Type B pancreatic cell (in vitro differentiated cells): ENCODE measurements at regions not wholly inside any gene's neighbourhood (a gene's known extent, or its start where the extent isn't known, plus 50 kb on each side); places are given as distances from the start of the nearest gene placed in this dataset.

ENCODE experiments used
- DNase-seq: peaks from one replicate; pipeline ENCODE4 v3.0.0; 2021; ENCODE audit warnings: mixed read lengths; ENCODE audit not compliant: unreplicated experiment; ENCODE audit errors: extremely low spot score
- H3K27ac Mint-ChIP-seq: 2 replicates; pipeline ENCODE4 v1.8.0; 2021; ENCODE audit warnings: mild to moderate bottlenecking, mixed read lengths
- H3K27me3 Mint-ChIP-seq: 2 replicates; pipeline ENCODE4 v1.8.0; 2021; ENCODE audit warnings: mixed read lengths
- H3K36me3 Mint-ChIP-seq: 2 replicates; pipeline ENCODE4 v1.8.0; 2021; ENCODE audit warnings: mixed read lengths
- H3K4me1 Mint-ChIP-seq: one replicate; pipeline ENCODE4 v1.8.0; 2021; ENCODE audit warnings: mixed read lengths; ENCODE audit not compliant: unreplicated experiment
- H3K4me3 Mint-ChIP-seq: 2 replicates; pipeline ENCODE4 v1.8.0; 2021; ENCODE audit warnings: mild to moderate bottlenecking, mixed read lengths
- H3K9me3 Mint-ChIP-seq: 2 replicates; pipeline ENCODE4 v1.8.0; 2021; ENCODE audit warnings: mixed read lengths
- TF ChIP-seq, protein P1 (sequence below): fragments of 200-600 bp; sonication (generic); conservative IDR thresholded peaks from 2 replicates; pipeline ENCODE4 v1.5.0; 2021; ENCODE audit warnings: antibody characterized with exemption, mild to moderate bottlenecking

- peaks cover 11% of the 10 kb centered on the region for H3K4me1 Mint-ChIP-seq
Observed at GRCh38 chr13:74214321-74214720, 80.1 kb upstream of the KLF12 start.

DNA sequence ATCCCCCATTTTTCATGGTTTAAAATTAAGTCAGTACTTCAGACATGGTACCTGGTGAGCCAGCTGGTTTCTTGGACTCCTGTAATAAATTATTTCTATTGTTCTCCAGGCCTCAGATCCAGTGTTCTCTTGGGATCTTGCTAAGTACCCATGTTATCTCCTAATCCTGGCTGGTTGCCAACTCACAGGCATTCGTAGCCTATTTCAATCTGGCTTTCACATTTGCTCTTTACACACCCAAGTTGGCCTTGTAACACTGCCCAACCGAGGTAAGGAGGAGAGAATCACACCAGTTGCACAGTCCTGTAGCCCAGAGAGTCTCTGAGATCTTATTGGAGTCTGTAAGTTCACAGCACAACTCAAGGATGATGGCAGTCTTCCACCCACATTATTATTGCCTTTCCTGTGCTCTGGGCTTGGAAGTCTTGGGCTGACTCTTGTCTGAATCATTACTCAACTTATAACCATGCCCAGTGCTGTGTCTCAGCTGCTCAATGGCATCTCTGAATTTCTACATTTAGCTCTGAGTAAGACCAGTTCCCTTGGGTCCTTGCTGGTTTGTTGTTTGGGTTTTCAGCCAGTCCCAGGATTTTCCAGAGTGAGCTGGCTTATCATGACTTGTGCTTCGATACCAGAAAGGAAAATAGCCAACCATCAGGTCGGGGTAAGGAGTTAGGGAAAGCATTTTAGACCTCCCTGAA is 76.6 kb upstream of the KLF12 start:
- Mint-ChIP-seq H3K27ac (no peak overlapping the region), H3K4me1 (peaks cover 15% of the 10 kb centered on the region), H3K36me3 (no peaks in the 10 kb centered on the region), H3K9me3 (no peaks in the 10 kb centered on the region), H3K27me3 (no peaks in the 10 kb centered on the region), H3K4me3 (no peak overlapping the region)
- DNase-seq: no peak
- TF ChIP-seq, protein P1, sequence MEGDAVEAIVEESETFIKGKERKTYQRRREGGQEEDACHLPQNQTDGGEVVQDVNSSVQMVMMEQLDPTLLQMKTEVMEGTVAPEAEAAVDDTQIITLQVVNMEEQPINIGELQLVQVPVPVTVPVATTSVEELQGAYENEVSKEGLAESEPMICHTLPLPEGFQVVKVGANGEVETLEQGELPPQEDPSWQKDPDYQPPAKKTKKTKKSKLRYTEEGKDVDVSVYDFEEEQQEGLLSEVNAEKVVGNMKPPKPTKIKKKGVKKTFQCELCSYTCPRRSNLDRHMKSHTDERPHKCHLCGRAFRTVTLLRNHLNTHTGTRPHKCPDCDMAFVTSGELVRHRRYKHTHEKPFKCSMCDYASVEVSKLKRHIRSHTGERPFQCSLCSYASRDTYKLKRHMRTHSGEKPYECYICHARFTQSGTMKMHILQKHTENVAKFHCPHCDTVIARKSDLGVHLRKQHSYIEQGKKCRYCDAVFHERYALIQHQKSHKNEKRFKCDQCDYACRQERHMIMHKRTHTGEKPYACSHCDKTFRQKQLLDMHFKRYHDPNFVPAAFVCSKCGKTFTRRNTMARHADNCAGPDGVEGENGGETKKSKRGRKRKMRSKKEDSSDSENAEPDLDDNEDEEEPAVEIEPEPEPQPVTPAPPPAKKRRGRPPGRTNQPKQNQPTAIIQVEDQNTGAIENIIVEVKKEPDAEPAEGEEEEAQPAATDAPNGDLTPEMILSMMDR: no peak

More at GRCh38 chr13:74214321-74214720, 80.1 kb upstream of the KLF12 start:
- Mint-ChIP-seq H3K27me3 (no peaks in the 10 kb centered on the region), H3K27ac (no peak overlapping the region), H3K36me3 (no peaks in the 10 kb centered on the region), H3K9me3 (no peaks in the 10 kb centered on the region), H3K4me3 (no peak overlapping the region)
- TF ChIP-seq, protein P1: no peak
- DNase-seq: no peak

GRCh38 chr13:74206855-74207254 is 72.7 kb upstream of the KLF12 start:
- peaks cover 15% of the 10 kb centered on the region for H3K4me1 Mint-ChIP-seq
- TF ChIP-seq, protein P1: no peak
- H3K27ac Mint-ChIP-seq: no peak overlapping the region
- H3K36me3 Mint-ChIP-seq: no peaks in the 10 kb centered on the region
- no peak for DNase-seq
- no peak overlapping the region for H3K4me3 Mint-ChIP-seq
- H3K9me3 Mint-ChIP-seq: peaks cover 4% of the 10 kb centered on the region
- no peaks in the 10 kb centered on the region for H3K27me3 Mint-ChIP-seq

DNA sequence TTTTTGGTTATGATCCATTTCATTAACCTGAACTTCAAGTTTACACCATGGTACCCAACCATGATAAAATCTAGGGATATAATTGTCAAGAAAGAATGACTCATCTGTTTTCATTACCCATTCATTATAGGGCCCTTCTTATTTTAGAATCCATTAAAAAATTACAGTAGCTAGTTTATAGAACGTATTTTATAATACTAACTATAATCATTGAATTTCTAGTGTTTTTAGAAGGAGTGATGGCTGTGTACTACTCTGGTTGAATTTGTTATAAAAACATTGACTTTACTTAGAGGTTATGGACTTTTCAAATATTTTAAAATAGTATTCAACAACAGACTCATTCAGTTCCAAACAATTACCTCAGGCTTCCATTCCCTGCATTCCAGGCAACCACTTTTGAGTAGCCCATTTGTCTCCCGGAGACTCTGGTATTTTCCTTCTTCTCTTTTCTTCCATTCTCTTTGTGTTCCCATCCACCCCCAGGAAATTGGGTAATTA is 71.9 kb upstream of the KLF12 start:
- TF ChIP-seq, protein P1: no peak
- no peak for DNase-seq
- peaks cover 4% of the 10 kb centered on the region for H3K9me3 Mint-ChIP-seq
- no peaks in the 10 kb centered on the region for H3K36me3 Mint-ChIP-seq
- H3K4me3 Mint-ChIP-seq: no peak overlapping the region
- no peaks in the 10 kb centered on the region for H3K27me3 Mint-ChIP-seq
- H3K4me1 Mint-ChIP-seq: peaks cover 12% of the 10 kb centered on the region
- no peak overlapping the region for H3K27ac Mint-ChIP-seq

DNA sequence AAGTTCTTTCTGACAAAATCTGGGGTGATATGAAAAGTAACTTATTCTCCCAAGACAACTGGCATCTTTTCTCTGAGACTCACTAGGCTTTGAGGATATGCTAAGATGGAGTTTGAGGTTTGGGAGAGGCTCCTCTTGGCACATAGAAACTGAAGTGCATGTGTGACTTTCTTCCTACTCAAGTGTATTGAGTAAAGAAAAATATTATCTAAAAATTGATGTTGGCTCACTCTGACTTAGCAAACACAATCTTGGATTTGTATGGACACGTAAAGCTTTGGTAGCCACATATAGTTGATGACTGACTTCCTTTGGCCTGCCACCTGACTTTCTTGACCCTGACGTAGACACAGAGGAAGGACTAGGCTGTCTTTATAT is 71.1 kb upstream of the KLF12 start:
- H3K27ac Mint-ChIP-seq: no peak overlapping the region
- no peaks in the 10 kb centered on the region for H3K36me3 Mint-ChIP-seq
- TF ChIP-seq, protein P1: no peak
- no peak for DNase-seq
- no peak overlapping the region for H3K4me3 Mint-ChIP-seq
- H3K4me1 Mint-ChIP-seq: peaks cover 5% of the 10 kb centered on the region
- H3K27me3 Mint-ChIP-seq: no peaks in the 10 kb centered on the region
- H3K9me3 Mint-ChIP-seq: peaks cover 4% of the 10 kb centered on the region
